ENCODE measurements at regions not wholly inside any gene's neighbourhood (a gene's known extent, or its start where the extent isn't known, plus 50 kb on each side); places are given as distances from the start of the nearest gene placed in this dataset.

DNA sequence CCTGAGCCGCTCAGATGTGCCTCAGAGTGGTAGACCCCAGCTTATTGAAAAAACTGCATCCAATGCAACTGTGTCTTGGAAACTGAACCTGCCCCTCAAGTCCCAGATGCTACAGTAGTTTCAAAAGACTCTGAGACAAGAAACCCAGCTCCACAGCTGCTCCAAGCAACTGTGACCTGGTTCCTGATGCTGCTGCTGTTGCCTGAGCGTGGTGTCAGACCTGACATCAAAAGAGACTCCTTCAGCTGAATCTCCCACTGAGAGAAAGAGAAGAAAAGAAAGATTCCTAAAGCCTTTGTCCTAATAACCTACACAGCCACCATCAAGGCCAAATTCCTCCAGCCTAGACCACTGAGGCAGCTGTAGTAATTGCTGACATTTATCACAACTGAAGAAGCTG, 630.1 kb downstream of the STIM2 start:
- Mint-ChIP-seq H3K4me1 (no peaks in the 10 kb centered on the region), H3K27ac (no peak overlapping the region), H3K36me3 (no peaks in the 10 kb centered on the region), H3K4me3 (no peak overlapping the region), H3K9me3 (ENCODE audit: low read depth) (peaks cover 1% of the 10 kb centered on the region), H3K27me3 (no peaks in the 10 kb centered on the region)
- CTCF ChIA-PET, result no interaction called here
- DNase-seq (no peak), ATAC-seq (no peak)

DNA sequence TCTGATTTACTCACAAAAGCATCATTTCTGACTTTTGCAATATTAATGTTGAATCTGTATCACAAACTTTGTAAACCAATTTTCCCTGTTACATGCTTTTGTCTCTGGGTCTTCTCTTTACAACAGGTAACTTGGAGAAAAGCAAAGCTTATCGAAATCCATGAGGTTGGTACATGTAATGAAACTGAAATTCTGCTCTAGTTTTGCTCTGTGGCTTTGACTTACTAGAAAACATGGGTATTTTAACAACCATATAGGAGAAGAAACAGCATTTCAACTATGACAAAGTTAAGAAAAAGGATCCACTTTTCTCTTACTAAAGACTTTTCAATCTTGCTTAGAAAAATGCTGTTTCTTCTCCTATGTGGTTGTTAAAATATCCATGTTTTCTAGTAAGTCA, 645.8 kb downstream of the STIM2 start:
- Mint-ChIP-seq H3K4me3 (no peak overlapping the region), H3K27me3 (no peaks in the 10 kb centered on the region), H3K9me3 (ENCODE audit: low read depth) (peaks cover 5% of the 10 kb centered on the region), H3K27ac (no peak overlapping the region), H3K36me3 (no peaks in the 10 kb centered on the region), H3K4me1 (no peaks in the 10 kb centered on the region)
- DNase-seq (no peak), ATAC-seq (no peak)
- CTCF ChIA-PET, result no interaction called here

DNA sequence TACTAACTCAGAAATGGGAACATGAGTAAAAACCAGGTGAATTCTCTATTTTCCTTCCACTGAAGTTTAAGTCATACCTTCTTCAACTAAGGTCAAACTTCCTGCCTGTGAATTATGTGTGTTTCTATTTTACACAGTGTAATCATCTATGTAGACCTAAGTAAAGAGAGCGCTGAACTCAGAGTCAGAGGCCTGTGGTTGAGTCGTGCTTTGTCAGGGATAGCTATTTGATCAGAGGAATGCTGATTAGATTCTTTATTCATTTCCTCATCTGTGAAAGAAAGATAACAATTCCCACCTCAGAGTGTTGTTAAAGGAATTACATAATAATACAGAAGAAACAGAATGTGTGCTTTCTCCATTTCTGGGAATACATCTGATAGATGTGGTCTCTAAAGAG, 654.1 kb downstream of the STIM2 start:
- Mint-ChIP-seq H3K9me3 (ENCODE audit: low read depth) (peaks cover 5% of the 10 kb centered on the region), H3K27me3 (no peaks in the 10 kb centered on the region), H3K4me3 (no peak overlapping the region), H3K4me1 (no peaks in the 10 kb centered on the region), H3K36me3 (no peaks in the 10 kb centered on the region), H3K27ac (no peak overlapping the region)
- no peak for DNase-seq
- CTCF ChIA-PET, result no interaction called here
- no peak for ATAC-seq

DNA sequence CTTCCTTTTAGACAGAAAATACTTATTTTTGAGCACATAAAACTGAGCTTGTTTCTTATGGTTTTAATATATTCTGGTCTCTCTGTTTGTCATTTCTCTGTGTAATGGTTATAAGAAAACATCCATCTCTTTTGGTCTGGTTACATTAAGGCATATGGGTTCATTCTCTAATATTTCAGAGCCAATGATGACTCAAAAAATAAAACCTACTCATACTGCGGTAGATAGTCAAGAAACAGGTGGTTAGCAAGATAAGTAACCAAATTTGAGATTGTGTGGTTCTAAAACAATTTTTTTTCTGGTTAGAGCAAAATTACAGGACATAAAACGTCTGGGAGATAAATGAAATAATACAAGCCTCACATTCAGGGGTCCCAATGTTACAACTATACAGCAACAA, 654.5 kb downstream of the STIM2 start:
- Mint-ChIP-seq H3K36me3 (no peaks in the 10 kb centered on the region), H3K4me3 (no peak overlapping the region), H3K27ac (no peak overlapping the region), H3K4me1 (no peaks in the 10 kb centered on the region), H3K9me3 (ENCODE audit: low read depth) (peaks cover 5% of the 10 kb centered on the region), H3K27me3 (no peaks in the 10 kb centered on the region)
- CTCF ChIA-PET, result no interaction called here
- DNase-seq (no peak), ATAC-seq (no peak)

DNA sequence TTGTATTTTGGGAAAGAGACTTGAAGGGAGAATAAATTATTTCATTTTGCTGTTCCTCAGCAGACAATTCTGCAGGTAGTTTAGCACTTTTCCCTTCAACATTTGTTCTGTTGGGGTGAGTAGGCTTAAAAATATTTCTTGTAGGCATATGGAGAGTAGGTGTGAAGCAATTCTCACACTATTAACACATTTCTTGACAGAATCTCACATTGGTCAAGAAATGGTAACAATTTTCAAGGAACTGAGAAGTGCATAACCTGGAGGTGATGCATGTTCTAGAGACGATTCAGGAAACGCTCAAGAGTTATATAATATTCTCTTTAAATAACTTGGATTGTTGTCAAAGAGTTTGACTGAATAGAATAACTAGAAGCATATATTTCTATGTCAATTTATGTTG, 658.2 kb downstream of the STIM2 start:
- no peak overlapping the region for H3K27ac Mint-ChIP-seq
- H3K4me1 Mint-ChIP-seq, result no peaks in the 10 kb centered on the region
- no peak for DNase-seq
- no peaks in the 10 kb centered on the region for H3K36me3 Mint-ChIP-seq
- no peaks in the 10 kb centered on the region for H3K27me3 Mint-ChIP-seq
- peaks cover 5% of the 10 kb centered on the region for H3K9me3 Mint-ChIP-seq (ENCODE audit: low read depth)
- no peak for ATAC-seq
- H3K4me3 Mint-ChIP-seq, result no peak overlapping the region
- CTCF ChIA-PET, result no interaction called here

DNA sequence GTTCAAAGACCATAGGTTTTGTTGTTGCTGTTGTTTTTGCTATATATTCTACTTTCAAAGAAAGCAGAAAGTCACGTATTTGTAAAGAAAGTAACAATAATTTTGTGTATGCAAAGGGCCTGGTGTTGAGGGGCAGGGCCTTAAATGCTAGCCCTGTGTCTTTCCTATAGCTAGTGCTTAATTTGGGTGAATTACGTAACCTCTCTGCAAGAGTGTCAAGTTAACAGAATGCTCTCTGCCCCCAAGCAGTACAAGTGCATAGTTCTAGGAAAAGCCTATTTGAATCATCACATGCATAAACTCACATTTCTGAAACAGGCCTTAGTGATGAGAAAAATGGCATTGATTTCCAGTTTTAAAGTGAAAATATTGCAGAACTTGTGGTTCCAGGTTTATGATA, 663.6 kb downstream of the STIM2 start:
- Mint-ChIP-seq H3K4me1 (no peaks in the 10 kb centered on the region), H3K27ac (no peak overlapping the region), H3K4me3 (no peak overlapping the region), H3K9me3 (ENCODE audit: low read depth) (peaks cover 1% of the 10 kb centered on the region), H3K36me3 (no peaks in the 10 kb centered on the region), H3K27me3 (no peaks in the 10 kb centered on the region)
- CTCF ChIA-PET, result no interaction called here
- DNase-seq (no peak), ATAC-seq (no peak)

DNA sequence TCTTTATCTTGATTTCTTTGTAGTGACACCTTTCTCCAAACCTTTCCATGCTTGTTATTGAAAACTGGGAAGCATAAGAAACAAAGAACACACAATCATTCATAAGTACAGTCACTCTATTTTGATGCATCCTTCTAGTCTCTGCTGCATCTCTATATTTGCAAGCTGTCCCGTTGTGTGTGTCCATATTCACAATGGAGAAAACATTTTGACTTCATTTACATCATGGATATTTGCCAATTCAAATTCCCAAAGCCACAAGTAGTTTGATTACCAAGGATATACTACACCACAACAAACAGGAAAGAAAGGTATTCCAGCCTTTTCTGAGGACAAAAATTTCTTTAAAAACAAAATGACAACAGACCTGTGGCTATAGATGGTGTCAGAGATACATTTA, 673.8 kb downstream of the STIM2 start:
- H3K36me3 Mint-ChIP-seq, result no peaks in the 10 kb centered on the region
- H3K4me1 Mint-ChIP-seq, result no peaks in the 10 kb centered on the region
- H3K9me3 Mint-ChIP-seq (ENCODE audit: low read depth), result peaks cover 11% of the 10 kb centered on the region
- H3K27ac Mint-ChIP-seq, result no peak overlapping the region
- CTCF ChIA-PET, result no interaction called here
- no peaks in the 10 kb centered on the region for H3K27me3 Mint-ChIP-seq
- ATAC-seq (no peak), DNase-seq (no peak)
- H3K4me3 Mint-ChIP-seq, result no peak overlapping the region

DNA sequence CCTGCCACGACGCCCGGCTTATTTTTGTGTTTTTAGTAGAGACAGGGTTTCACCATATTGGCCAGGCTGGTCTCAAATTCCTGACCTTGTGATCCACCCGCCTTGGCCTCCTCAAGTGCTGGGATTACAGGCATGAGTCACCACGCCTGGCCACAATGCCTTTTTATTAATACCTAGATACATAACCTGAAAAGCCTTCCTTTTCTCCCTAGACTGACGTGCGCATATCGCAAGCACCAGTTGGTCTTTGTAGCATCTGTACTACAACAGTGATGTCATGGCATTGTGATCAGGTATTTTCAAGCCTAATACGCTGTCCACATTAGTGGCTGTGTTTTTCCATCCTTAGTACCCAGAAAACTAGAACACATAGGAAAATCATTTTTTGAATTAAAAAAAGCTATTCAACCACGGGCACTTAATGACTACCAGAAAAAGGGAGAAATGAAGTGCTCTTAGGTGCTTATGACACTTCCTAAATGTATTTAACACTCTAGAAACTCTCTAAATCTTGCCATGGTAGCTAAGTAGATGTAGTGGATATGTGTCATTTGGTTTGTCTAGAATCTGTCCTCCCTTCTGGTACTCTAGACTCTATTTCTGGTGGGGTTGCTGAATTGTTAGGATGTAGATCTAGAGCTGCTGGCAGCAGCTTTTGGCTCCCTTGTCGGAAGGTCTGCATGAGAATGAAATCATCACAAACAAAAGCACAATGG, 707.8 kb downstream of the STIM2 start:
- H3K9me3 Mint-ChIP-seq (ENCODE audit: low read depth), result no peaks in the 10 kb centered on the region
- H3K36me3 Mint-ChIP-seq, result no peaks in the 10 kb centered on the region

DNA sequence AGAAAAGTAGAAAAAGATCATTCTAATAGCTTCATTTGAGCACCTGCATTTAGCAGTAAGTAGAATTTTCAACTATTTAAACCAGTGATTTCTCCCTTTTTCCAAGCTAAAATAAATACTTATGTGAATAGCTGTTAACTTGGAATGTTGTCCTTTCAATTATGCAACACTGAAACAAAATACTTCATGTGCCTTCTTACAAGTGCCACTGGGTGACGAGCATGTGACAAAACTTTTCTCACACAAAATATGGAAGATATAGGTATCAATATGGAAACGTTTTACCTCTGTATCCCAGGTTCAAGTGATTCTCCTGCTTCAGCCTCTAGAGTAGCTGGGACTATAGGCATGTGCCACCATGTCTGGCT, 708.3 kb downstream of the STIM2 start:
- Mint-ChIP-seq H3K27ac (no peak overlapping the region), H3K36me3 (no peaks in the 10 kb centered on the region), H3K4me3 (no peak overlapping the region), H3K9me3 (ENCODE audit: low read depth) (no peaks in the 10 kb centered on the region), H3K27me3 (no peaks in the 10 kb centered on the region), H3K4me1 (no peaks in the 10 kb centered on the region)
- ATAC-seq, result no peak
- DNase-seq, result no peak
- CTCF ChIA-PET, result no interaction called here

More for the DNA sequence above, 707.8 kb downstream of the STIM2 start:
- no peak overlapping the region for H3K4me3 Mint-ChIP-seq
- no peaks in the 10 kb centered on the region for H3K27me3 Mint-ChIP-seq
- H3K4me1 Mint-ChIP-seq, result no peaks in the 10 kb centered on the region
- DNase-seq, result no peak
- ATAC-seq, result no peak
- H3K27ac Mint-ChIP-seq, result no peak overlapping the region
- CTCF ChIA-PET, result no interaction called here

DNA sequence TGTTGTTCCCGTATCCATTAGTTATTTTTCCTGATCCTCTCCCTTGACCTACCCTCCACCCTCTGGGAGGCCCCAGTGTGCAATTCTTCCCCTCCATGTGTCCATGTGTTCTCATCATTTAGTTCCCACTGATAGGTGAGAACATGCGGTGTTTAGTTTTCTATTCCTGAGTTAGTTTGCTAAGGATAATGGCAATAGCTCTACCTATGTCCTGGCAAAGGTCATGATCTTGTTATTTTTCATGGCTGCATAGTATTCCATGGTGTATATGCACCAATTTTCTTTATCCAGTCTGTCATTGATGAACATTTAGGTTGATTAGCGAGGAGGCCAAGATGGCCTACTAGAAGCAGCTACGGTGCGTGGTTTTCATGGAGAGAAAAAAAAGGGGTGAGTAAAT, 714.1 kb downstream of the STIM2 start:
- CTCF ChIA-PET, result no interaction called here
- DNase-seq (no peak), ATAC-seq (no peak)
- no peaks in the 10 kb centered on the region for H3K27me3 Mint-ChIP-seq
- H3K36me3 Mint-ChIP-seq, result no peaks in the 10 kb centered on the region
- H3K27ac Mint-ChIP-seq, result no peak overlapping the region
- peaks cover 6% of the 10 kb centered on the region for H3K9me3 Mint-ChIP-seq (ENCODE audit: low read depth)
- H3K4me3 Mint-ChIP-seq, result no peak overlapping the region
- no peaks in the 10 kb centered on the region for H3K4me1 Mint-ChIP-seq

DNA sequence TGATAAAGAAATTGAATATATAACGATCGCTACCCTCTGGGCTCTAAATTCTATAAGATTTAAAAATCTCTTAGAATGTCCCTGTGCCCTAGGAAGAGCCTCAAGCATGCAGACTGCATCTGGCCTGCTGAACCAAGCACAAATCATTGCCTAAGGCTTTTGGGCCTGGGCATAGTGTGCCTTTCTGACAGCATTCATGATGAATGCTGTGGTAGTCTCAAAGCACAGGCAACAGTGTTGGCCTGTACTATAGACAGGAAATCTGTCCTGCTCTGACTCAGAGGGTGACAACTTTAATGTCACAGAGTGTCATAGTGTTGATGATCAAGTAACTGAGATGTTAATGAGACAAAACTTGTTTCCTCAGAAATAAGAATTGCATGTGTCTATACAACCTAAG, 717.3 kb downstream of the STIM2 start:
- ATAC-seq, result no peak
- peaks cover 6% of the 10 kb centered on the region for H3K9me3 Mint-ChIP-seq (ENCODE audit: low read depth)

DNA sequence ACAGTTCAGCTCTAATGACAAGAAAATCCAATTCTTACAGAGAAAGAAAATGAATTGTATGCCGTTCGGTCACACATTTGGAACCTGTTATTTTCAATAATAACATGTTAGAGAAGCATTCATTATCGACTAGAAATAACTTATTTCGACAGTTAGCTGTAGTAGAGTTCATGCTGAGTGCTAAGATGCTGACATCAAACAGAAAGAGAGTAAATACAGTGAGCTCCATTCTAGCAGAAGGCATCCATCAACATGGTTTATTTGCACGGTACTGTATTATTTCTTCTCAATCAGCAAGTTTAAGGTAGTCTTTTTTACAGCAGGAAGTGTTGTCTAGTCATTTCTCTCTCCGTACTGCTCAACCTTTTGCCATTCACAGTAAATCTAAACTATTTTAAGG, 732.1 kb downstream of the STIM2 start:
- Mint-ChIP-seq H3K4me1 (no peaks in the 10 kb centered on the region), H3K27me3 (no peaks in the 10 kb centered on the region), H3K4me3 (no peak overlapping the region), H3K9me3 (ENCODE audit: low read depth) (peaks cover 2% of the 10 kb centered on the region), H3K36me3 (no peaks in the 10 kb centered on the region), H3K27ac (no peak overlapping the region)
- DNase-seq, result no peak
- ATAC-seq, result no peak
- CTCF ChIA-PET, result no interaction called here

More for the DNA sequence above, 717.3 kb downstream of the STIM2 start:
- H3K4me3 Mint-ChIP-seq, result no peak overlapping the region
- CTCF ChIA-PET, result no interaction called here
- no peaks in the 10 kb centered on the region for H3K4me1 Mint-ChIP-seq
- no peak overlapping the region for H3K27ac Mint-ChIP-seq
- DNase-seq, result no peak
- no peaks in the 10 kb centered on the region for H3K27me3 Mint-ChIP-seq
- no peaks in the 10 kb centered on the region for H3K36me3 Mint-ChIP-seq

DNA sequence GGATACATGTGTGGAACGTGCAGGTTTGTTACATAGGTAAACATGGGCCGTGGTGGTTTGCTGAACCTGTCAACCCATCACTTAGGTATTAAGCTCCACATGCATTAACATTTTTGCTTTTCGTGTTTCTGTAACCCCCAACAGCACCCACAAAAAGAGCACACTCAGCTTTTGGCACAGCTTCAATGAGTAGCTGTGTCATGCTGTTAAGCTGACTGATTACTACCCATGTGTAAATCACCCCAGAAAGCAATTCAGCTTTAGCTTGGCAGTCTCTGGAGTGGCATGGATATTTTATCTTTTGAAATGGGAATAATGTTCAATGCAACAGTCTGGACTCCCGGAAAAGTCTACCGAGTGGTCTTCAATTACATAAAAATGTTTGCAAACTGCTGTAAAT, 734.3 kb downstream of the STIM2 start:
- no peak for DNase-seq
- no peaks in the 10 kb centered on the region for H3K27me3 Mint-ChIP-seq
- CTCF ChIA-PET, result no interaction called here
- no peaks in the 10 kb centered on the region for H3K36me3 Mint-ChIP-seq
- H3K9me3 Mint-ChIP-seq (ENCODE audit: low read depth), result peaks cover 2% of the 10 kb centered on the region
- no peak for ATAC-seq
- no peaks in the 10 kb centered on the region for H3K4me1 Mint-ChIP-seq
- no peak overlapping the region for H3K4me3 Mint-ChIP-seq
- no peak overlapping the region for H3K27ac Mint-ChIP-seq

DNA sequence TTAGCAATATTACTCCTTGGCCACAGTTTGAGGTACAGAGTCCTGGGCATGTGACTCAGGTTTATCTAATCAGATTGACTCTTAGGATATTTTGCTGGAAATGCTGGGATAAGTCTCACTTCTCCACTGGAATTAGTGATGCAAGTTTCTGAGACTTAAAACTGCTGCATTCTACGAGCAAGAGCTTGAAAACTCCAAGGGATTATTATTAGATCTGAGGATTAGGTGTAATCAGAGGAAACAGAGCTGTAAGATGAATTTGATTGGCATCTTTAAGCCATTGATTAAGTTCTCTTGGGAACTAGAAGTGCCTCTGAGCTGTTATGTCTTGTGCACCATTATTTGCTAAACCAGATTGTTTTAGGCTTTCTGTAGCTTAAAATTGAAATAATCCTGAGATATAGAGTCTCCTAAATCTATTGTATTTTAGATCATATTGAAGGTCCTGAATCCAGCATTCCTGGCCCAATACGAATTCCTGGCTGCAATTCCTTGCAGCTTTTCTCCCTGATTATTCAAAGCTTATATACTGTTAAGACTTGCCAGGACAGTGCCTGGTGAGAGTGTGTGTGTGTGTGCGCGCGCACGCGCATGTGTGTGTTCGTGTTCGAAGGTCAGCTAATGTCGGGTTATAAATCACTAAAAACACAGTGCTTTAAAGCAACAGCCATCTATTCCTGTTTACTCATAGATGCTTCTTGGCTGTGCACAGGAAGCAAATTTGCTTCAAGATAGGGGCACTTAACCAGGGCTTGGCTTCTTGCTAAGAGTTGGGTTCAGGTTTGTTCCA, 735.1 kb downstream of the STIM2 start:
- CTCF ChIA-PET, result no interaction called here
- no peak for DNase-seq
- Mint-ChIP-seq H3K27ac (no peak overlapping the region), H3K36me3 (no peaks in the 10 kb centered on the region), H3K27me3 (no peaks in the 10 kb centered on the region), H3K4me3 (no peak overlapping the region), H3K9me3 (ENCODE audit: low read depth) (peaks cover under 1% of the 10 kb centered on the region), H3K4me1 (no peaks in the 10 kb centered on the region)
- ATAC-seq, result no peak
